ENCODE measurements at regions not wholly inside any gene's neighbourhood (a gene's known extent, or its start where the extent isn't known, plus 50 kb on each side); places are given as distances from the start of the nearest gene placed in this dataset.

GRCh38 chr7:68217426-68217825, 1220.8 kb downstream of the TYW1 start:
- no peak for TF ChIP-seq POLR2AphosphoS5 (IDR thresholded peaks at IDR 0.05)
- TF ChIP-seq, protein P1, sequence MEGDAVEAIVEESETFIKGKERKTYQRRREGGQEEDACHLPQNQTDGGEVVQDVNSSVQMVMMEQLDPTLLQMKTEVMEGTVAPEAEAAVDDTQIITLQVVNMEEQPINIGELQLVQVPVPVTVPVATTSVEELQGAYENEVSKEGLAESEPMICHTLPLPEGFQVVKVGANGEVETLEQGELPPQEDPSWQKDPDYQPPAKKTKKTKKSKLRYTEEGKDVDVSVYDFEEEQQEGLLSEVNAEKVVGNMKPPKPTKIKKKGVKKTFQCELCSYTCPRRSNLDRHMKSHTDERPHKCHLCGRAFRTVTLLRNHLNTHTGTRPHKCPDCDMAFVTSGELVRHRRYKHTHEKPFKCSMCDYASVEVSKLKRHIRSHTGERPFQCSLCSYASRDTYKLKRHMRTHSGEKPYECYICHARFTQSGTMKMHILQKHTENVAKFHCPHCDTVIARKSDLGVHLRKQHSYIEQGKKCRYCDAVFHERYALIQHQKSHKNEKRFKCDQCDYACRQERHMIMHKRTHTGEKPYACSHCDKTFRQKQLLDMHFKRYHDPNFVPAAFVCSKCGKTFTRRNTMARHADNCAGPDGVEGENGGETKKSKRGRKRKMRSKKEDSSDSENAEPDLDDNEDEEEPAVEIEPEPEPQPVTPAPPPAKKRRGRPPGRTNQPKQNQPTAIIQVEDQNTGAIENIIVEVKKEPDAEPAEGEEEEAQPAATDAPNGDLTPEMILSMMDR (IDR thresholded peaks at IDR 0.05): no peak
- no peak for TF ChIP-seq POLR2A (IDR thresholded peaks at IDR 0.05)

All from gastroesophageal sphincter (tissue), 3 donors.